ENCODE measurements at regions not wholly inside any gene's neighbourhood (a gene's known extent, or its start where the extent isn't known, plus 50 kb on each side); places are given as distances from the start of the nearest gene placed in this dataset.

GRCh38 chr1:200272481-200273068 lies 137.3 kb downstream of the ZNF281 start:
- no peak overlapping the region for H3K4me3 Mint-ChIP-seq
- no peak overlapping the region for H3K27ac ChIP-seq (ENCODE audit: low read depth, low read length)
- no peak overlapping the region for H3K4me3 ChIP-seq (ENCODE audit: low read length)
- H3K27me3 Mint-ChIP-seq: peaks cover 0 to 9% (median 0%) of the 10 kb centered on the region in 5 donors
- peaks cover 0 to 3% (median 0%) of the 10 kb centered on the region in 11 donors for H3K9me3 Mint-ChIP-seq
- ATAC-seq (no peak), DNase-seq (no peak)
- H3K27me3 ChIP-seq (ENCODE audit: control insufficient read depth in 2 of 2, insufficient read depth in 2 of 2, low read length in 2 of 2): no peaks in the 10 kb centered on the region
- CTCF ChIA-PET: interaction anchor here (0.7 to 1.0 kb wide), 2 partner anchors 9 to 19 kb away, joined by 3 read pairs; no protein-coding TSS in a partner anchor
- H3K9me3 ChIP-seq (ENCODE audit: control insufficient read depth in 2 of 3, low read length in 3 of 3): no peaks in the 10 kb centered on the region
- no peaks in the 10 kb centered on the region for H3K36me3 ChIP-seq (ENCODE audit: control insufficient read depth in 2 of 3, insufficient read depth in 3 of 3, low read length in 3 of 3)
- peaks cover 0 to 3% (median 0%) of the 10 kb centered on the region in 5 donors for H3K36me3 Mint-ChIP-seq
- peaks cover 0 to 5% (median 0%) of the 10 kb centered on the region in 7 donors for H3K4me1 Mint-ChIP-seq
- intact Hi-C loops (cut with micrococcal nuclease): loop anchor here in 1 of 2 donors (10.0 kb wide), 1 partner anchor 588 kb away; no protein-coding TSS in a partner anchor
- no peak overlapping the region for H3K27ac Mint-ChIP-seq
- POLR2A ChIA-PET: no interaction called here
- no peaks in the 10 kb centered on the region for H3K4me1 ChIP-seq (ENCODE audit: control insufficient read depth in 2 of 2, insufficient read depth in 2 of 2, low read length in 2 of 2)

- Histone ChIP-seq H3K27ac (ENCODE audit: low read depth, low read length) (no peak overlapping the region), H3K36me3 (ENCODE audit: control insufficient read depth in 2 of 3, insufficient read depth in 3 of 3, low read length in 3 of 3) (no peaks in the 10 kb centered on the region), H3K27me3 (ENCODE audit: control insufficient read depth in 2 of 2, insufficient read depth in 2 of 2, low read length in 2 of 2) (no peaks in the 10 kb centered on the region), H3K9me3 (ENCODE audit: control insufficient read depth in 2 of 3, low read length in 3 of 3) (no peaks in the 10 kb centered on the region), H3K4me1 (ENCODE audit: control insufficient read depth in 2 of 2, insufficient read depth in 2 of 2, low read length in 2 of 2) (no peaks in the 10 kb centered on the region), H3K4me3 (ENCODE audit: low read length) (no peak overlapping the region)
- H3K9me3 Mint-ChIP-seq: peaks cover 0 to 3% (median 0%) of the 10 kb centered on the region in 11 donors
- H3K27me3 Mint-ChIP-seq: peaks cover 0 to 6% (median 0%) of the 10 kb centered on the region in 5 donors
- no peak for DNase-seq
- intact Hi-C loops (cut with micrococcal nuclease): no loop called here
- H3K36me3 Mint-ChIP-seq: peaks cover 0 to 3% (median 0%) of the 10 kb centered on the region in 5 donors
- POLR2A ChIA-PET: no interaction called here
- H3K4me1 Mint-ChIP-seq: peaks cover 0 to 5% (median 0%) of the 10 kb centered on the region in 7 donors
- CTCF ChIA-PET: interaction anchor here (1.3 kb wide), 1 partner anchor 10 kb away, joined by 3 read pairs; no protein-coding TSS in a partner anchor
- no peak for ATAC-seq
- H3K27ac Mint-ChIP-seq: no peak overlapping the region
- H3K4me3 Mint-ChIP-seq: no peak overlapping the region
Measured at GRCh38 chr1:200269256-200269655, 140.6 kb downstream of the ZNF281 start.

- Mint-ChIP-seq H3K27me3 (peaks cover 0 to 13% (median 0%) of the 10 kb centered on the region in 5 donors), H3K27ac (no peak overlapping the region), H3K9me3 (no peaks in the 10 kb centered on the region), H3K4me3 (no peak overlapping the region), H3K4me1 (peaks cover 0 to under 1% (median 0%) of the 10 kb centered on the region in 7 donors), H3K36me3 (no peaks in the 10 kb centered on the region)
- POLR2A ChIA-PET: no interaction called here
- no peak for DNase-seq
- Histone ChIP-seq H3K4me3 (ENCODE audit: low read length) (no peak overlapping the region), H3K4me1 (ENCODE audit: control insufficient read depth in 2 of 2, insufficient read depth in 2 of 2, low read length in 2 of 2) (no peaks in the 10 kb centered on the region), H3K9me3 (ENCODE audit: control insufficient read depth in 2 of 3, low read length in 3 of 3) (no peaks in the 10 kb centered on the region), H3K36me3 (ENCODE audit: control insufficient read depth in 2 of 3, insufficient read depth in 3 of 3, low read length in 3 of 3) (no peaks in the 10 kb centered on the region), H3K27me3 (ENCODE audit: control insufficient read depth in 2 of 2, insufficient read depth in 2 of 2, low read length in 2 of 2) (no peaks in the 10 kb centered on the region), H3K27ac (ENCODE audit: low read depth, low read length) (no peak overlapping the region)
- ATAC-seq: no peak
- CTCF ChIA-PET: no interaction called here
- intact Hi-C loops (cut with micrococcal nuclease): no loop called here
Measured at GRCh38 chr1:200267937-200268336, 141.9 kb downstream of the ZNF281 start.

- Histone ChIP-seq H3K27ac (ENCODE audit: low read depth, low read length) (no peak overlapping the region), H3K4me1 (ENCODE audit: control insufficient read depth in 2 of 2, insufficient read depth in 2 of 2, low read length in 2 of 2) (no peaks in the 10 kb centered on the region), H3K9me3 (ENCODE audit: control insufficient read depth in 2 of 3, low read length in 3 of 3) (no peaks in the 10 kb centered on the region), H3K27me3 (ENCODE audit: control insufficient read depth in 2 of 2, insufficient read depth in 2 of 2, low read length in 2 of 2) (no peaks in the 10 kb centered on the region), H3K4me3 (ENCODE audit: low read length) (no peak overlapping the region), H3K36me3 (ENCODE audit: control insufficient read depth in 2 of 3, insufficient read depth in 3 of 3, low read length in 3 of 3) (no peaks in the 10 kb centered on the region)
- H3K9me3 Mint-ChIP-seq: no peaks in the 10 kb centered on the region
- ATAC-seq (no peak), DNase-seq (no peak)
- no peak overlapping the region for H3K27ac Mint-ChIP-seq
- intact Hi-C loops (cut with micrococcal nuclease): no loop called here
- peaks cover 0 to under 1% (median 0%) of the 10 kb centered on the region in 7 donors for H3K4me1 Mint-ChIP-seq
- ChIA-PET CTCF (no interaction called here), POLR2A (no interaction called here)
- H3K4me3 Mint-ChIP-seq: no peak overlapping the region
- peaks cover 0 to 13% (median 0%) of the 10 kb centered on the region in 5 donors for H3K27me3 Mint-ChIP-seq
- no peaks in the 10 kb centered on the region for H3K36me3 Mint-ChIP-seq
Measured at GRCh38 chr1:200267458-200267857, 142.4 kb downstream of the ZNF281 start.

GRCh38 chr1:200266871-200267270 lies 143.0 kb downstream of the ZNF281 start:
- Mint-ChIP-seq H3K4me1 (peaks cover 0 to 4% (median 0%) of the 10 kb centered on the region in 7 donors), H3K4me3 (no peak overlapping the region), H3K27me3 (peaks cover 0 to 17% (median 0%) of the 10 kb centered on the region in 5 donors), H3K27ac (no peak overlapping the region), H3K9me3 (no peaks in the 10 kb centered on the region), H3K36me3 (no peaks in the 10 kb centered on the region)
- no peaks in the 10 kb centered on the region for H3K9me3 ChIP-seq (ENCODE audit: control insufficient read depth in 2 of 3, low read length in 3 of 3)
- CTCF ChIA-PET: no interaction called here
- H3K4me1 ChIP-seq (ENCODE audit: control insufficient read depth in 2 of 2, insufficient read depth in 2 of 2, low read length in 2 of 2): no peaks in the 10 kb centered on the region
- ATAC-seq (no peak), DNase-seq (no peak)
- intact Hi-C loops (cut with micrococcal nuclease): no loop called here
- no peak overlapping the region for H3K4me3 ChIP-seq (ENCODE audit: low read length)
- H3K27me3 ChIP-seq (ENCODE audit: control insufficient read depth in 2 of 2, insufficient read depth in 2 of 2, low read length in 2 of 2): no peaks in the 10 kb centered on the region
- H3K36me3 ChIP-seq (ENCODE audit: control insufficient read depth in 2 of 3, insufficient read depth in 3 of 3, low read length in 3 of 3): no peaks in the 10 kb centered on the region
- H3K27ac ChIP-seq (ENCODE audit: low read depth, low read length): no peak overlapping the region
- POLR2A ChIA-PET: interaction anchor here (0.5 kb wide), 1 partner anchor 11 kb away, joined by 3 read pairs; no protein-coding TSS in a partner anchor

GRCh38 chr1:200265881-200266280 lies 144.0 kb downstream of the ZNF281 start:
- Histone ChIP-seq H3K36me3 (ENCODE audit: control insufficient read depth in 2 of 3, insufficient read depth in 3 of 3, low read length in 3 of 3) (no peaks in the 10 kb centered on the region), H3K9me3 (ENCODE audit: control insufficient read depth in 2 of 3, low read length in 3 of 3) (no peaks in the 10 kb centered on the region), H3K4me1 (ENCODE audit: control insufficient read depth in 2 of 2, insufficient read depth in 2 of 2, low read length in 2 of 2) (no peaks in the 10 kb centered on the region), H3K4me3 (ENCODE audit: low read length) (no peak overlapping the region), H3K27me3 (ENCODE audit: control insufficient read depth in 2 of 2, insufficient read depth in 2 of 2, low read length in 2 of 2) (no peaks in the 10 kb centered on the region), H3K27ac (ENCODE audit: low read depth, low read length) (no peak overlapping the region)
- Mint-ChIP-seq H3K4me3 (no peak overlapping the region), H3K9me3 (no peaks in the 10 kb centered on the region), H3K27ac (no peak overlapping the region), H3K36me3 (no peaks in the 10 kb centered on the region), H3K4me1 (peaks cover 0 to 4% (median 0%) of the 10 kb centered on the region in 7 donors), H3K27me3 (peaks cover 0 to 17% (median 0%) of the 10 kb centered on the region in 5 donors)
- CTCF ChIA-PET: no interaction called here
- POLR2A ChIA-PET: no interaction called here
- intact Hi-C loops (cut with micrococcal nuclease): no loop called here
- ATAC-seq (no peak), DNase-seq (no peak)

- intact Hi-C loops (cut with micrococcal nuclease): no loop called here
- H3K4me3 ChIP-seq (ENCODE audit: low read length): no peak overlapping the region
- CTCF ChIA-PET: interaction anchor here (0.6 kb wide), 1 partner anchor 1900 kb away, joined by 5 read pairs; no protein-coding TSS in a partner anchor
- Mint-ChIP-seq H3K9me3 (no peaks in the 10 kb centered on the region), H3K27me3 (peaks cover 0 to 17% (median 0%) of the 10 kb centered on the region in 5 donors), H3K4me1 (peaks cover 0 to 4% (median 0%) of the 10 kb centered on the region in 7 donors), H3K27ac (no peak overlapping the region), H3K36me3 (no peaks in the 10 kb centered on the region), H3K4me3 (no peak overlapping the region)
- H3K9me3 ChIP-seq (ENCODE audit: control insufficient read depth in 2 of 3, low read length in 3 of 3): no peaks in the 10 kb centered on the region
- no peaks in the 10 kb centered on the region for H3K27me3 ChIP-seq (ENCODE audit: control insufficient read depth in 2 of 2, insufficient read depth in 2 of 2, low read length in 2 of 2)
- H3K4me1 ChIP-seq (ENCODE audit: control insufficient read depth in 2 of 2, insufficient read depth in 2 of 2, low read length in 2 of 2): no peaks in the 10 kb centered on the region
- DNase-seq: no peak
- ATAC-seq: no peak
- H3K36me3 ChIP-seq (ENCODE audit: control insufficient read depth in 2 of 3, insufficient read depth in 3 of 3, low read length in 3 of 3): no peaks in the 10 kb centered on the region
- POLR2A ChIA-PET: no interaction called here
- H3K27ac ChIP-seq (ENCODE audit: low read depth, low read length): no peak overlapping the region
Measured at GRCh38 chr1:200265104-200265503, 144.7 kb downstream of the ZNF281 start.

All from naive thymus-derived CD4-positive, alpha-beta T cell (primary cell).